Suppressor macrophage treated with lipopolysaccharide for 1 hour (primary cell): ENCODE measurements at regions not wholly inside any gene's neighbourhood (a gene's known extent, or its start where the extent isn't known, plus 50 kb on each side); places are given as distances from the start of the nearest gene placed in this dataset.

Experiments
- DNase-seq, 3 donors: peaks; one replicate each; pipeline ENCODE4 v3.0.0-alpha.2; 2020 to 2022

GRCh38 chr12:127909041-127909440 lies 357.9 kb upstream of the TMEM132C start:
- no peak for DNase-seq

GRCh38 chr12:127911291-127911690 lies 355.7 kb upstream of the TMEM132C start:
- DNase-seq: no peak

DNA sequence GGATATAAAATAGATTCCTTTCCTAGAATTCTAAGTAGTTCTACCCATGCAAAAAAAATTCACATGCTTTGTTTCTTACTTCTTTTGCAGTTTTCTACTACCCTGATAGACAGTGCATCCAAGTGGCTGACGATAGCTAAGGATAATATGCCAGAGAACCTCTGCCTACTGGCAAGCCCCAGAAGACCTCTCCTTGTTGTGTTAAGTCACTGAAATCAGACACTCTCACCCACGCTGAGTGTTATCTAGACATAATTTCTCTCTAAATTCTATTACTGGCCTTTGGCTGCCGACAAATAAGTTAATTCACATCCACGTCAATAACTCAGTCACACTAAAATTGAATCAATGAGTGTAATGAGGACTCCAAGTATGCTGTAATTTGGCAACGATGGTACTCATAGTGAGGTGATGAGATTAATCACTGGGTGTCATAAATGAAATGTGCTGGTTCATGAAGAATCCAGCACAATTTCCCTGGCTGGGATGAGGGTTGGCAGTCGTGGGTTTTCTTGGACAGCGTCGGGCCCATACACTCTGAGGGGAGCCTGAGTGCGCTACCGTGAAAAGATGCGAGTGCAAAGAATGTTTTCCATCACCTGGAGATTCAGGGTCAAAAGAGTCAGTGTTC lies 354.8 kb upstream of the TMEM132C start:
- DNase-seq: no peak

GRCh38 chr12:127923501-127923900 lies 343.5 kb upstream of the TMEM132C start:
- no peak for DNase-seq

- DNase-seq: peak in 1 of 3 donors; percentile 0
Observed at GRCh38 chr12:127925971-127926370, 341.0 kb upstream of the TMEM132C start.

GRCh38 chr12:127928178-127928577 lies 338.8 kb upstream of the TMEM132C start:
- DNase-seq: no peak

DNA sequence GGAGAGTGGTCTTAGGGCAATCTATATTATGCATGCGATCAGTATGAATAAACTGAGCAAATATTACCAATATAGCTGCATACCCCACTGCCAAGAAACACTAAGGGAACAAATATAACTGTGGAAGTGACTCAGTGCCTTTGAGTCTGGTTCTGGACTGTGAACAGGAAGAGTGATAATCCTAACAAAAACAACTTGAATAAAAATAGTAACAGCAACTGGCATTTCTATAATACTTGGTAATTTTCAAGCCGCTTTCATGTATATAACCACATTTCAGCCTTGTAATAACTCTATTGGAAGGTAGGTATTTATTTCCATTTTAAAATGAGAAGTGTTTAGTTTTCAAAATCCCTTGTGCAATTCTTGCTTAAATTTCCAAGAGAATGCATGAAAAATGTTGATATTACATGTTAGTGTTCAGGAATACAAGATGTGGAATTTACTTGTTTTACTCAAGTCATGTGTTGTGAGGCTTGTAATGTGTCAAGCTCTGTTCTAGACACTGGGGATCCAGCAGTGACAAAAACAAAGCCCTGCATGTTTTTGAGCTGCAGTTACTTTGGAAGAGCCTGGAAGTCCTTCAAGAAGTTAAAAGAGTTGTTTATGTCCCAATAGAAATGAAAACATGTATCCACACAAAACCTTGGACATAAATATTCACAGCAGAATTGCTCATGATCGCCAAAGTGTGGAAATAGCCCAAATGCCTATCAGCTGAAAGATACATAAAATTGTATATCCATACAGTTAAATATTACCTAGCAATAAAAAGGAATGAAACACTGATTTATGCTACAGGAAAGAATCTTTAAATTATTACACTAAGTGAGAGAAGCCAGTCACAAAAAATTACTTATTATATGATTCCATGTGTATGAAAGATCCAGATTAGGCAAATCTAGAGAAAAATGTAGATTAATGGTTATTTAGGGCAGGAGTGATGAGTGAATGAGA lies 338.1 kb upstream of the TMEM132C start:
- no peak for DNase-seq

DNA sequence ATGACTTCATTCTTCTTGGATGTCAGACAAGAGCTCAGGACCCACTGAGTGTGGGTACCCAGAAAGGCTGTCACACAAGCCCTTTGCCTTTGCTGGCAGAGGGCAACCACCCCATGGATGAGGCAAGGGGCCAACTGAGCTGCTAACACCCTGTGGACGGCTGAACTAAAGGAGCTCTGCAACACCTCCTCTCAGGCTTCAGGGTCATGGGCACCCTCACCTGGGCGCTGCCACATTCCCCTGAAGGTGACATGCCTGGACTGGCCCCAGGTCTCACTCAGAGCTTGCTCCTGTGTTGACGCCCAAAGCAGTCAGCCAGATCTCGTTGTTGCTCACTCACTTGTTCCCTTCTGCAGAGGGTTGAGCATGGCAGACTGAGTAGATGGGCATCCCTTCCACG lies 336.8 kb upstream of the TMEM132C start:
- DNase-seq: no peak

DNA sequence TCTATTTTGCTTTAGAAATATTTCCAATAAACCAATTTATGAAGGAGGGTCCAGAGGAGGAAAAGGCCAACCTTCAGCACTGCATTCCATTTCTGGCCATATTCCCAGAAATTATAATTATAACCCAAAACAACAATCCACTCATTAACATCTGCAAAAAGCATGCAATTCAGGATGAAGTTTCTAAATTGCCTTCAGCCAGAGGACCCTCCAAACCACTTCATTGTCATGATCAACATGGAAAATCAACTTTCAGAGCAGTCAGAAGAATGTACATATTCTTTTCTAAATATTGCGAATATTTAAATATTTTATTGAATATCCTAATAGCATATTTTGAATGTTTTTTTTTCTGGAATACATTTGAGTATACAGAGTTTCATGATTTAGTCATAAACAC lies 332.6 kb upstream of the TMEM132C start:
- DNase-seq: no peak

DNA sequence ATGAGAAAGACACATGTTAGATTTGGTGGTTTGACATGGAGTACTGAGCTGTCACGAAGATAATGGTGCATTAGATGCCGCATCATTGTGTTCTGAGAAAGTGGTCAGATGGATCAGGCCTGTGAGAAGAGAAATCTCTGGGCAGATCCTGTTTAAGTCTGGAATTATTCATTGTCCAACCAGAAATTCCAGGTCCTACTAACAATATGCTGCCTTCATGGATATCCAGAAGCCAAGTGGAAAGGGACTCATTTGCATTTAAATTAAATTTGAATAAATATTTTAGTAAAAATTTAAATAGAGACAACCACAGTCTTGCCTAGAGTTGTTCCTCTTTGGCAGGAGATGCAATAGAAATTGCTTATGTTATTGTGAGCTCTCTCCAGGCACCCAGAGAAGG lies 330.5 kb upstream of the TMEM132C start:
- DNase-seq: no peak

GRCh38 chr12:127941332-127941731 lies 325.6 kb upstream of the TMEM132C start:
- DNase-seq: no peak

DNA sequence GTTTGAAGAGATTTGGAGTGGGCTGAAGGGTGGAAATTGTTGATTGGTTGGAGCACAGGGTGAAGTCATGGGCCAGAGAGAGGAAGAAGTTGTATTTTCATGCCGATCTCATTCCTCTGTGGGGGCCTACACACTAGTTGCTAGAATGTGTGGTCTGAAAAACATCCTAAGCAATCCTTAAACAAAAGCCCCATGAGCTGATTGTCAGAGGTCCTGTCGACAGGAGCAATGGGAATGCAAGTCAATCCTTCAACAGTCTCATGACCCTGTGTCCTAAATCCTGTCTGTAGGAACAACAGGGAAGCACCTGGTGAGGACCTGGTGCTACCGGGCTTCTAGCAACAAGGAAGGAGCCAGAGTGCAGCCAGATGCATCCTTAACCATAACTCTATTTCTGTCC lies 324.0 kb upstream of the TMEM132C start:
- DNase-seq: no peak

GRCh38 chr12:127943481-127944210 lies 323.3 kb upstream of the TMEM132C start:
- no peak for DNase-seq

DNA sequence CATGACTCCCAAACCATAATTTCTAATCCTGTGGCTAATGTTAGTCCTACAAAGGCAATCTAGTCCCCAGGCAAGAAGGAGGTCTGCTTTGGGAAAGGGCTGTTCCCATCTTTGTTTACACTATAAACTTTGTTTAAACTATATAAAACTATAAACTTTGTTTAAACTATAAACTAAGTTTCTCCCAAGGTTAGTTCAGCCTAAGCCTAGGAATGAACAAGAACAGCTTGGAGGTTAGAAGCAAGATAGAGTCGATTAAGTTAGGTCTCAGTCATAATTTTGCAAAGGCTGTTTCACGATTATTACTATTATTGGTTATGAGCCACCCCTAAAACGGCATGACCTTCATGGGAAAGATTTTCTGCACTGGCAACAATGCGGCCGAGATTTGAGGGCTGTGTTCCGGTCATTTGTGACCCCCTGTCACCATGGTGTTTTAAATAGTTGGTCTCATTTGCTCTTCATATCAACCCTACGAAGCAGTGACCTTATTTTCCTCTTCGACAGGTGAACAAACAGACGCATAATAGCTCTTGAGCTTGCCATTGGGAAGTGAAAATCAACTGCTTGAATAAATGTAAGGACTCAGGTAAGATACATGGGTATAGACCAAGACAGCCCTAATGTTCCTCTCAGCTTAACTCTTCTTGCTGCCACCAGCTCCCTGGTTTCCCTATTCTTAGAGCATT lies 322.6 kb upstream of the TMEM132C start:
- DNase-seq: no peak

- DNase-seq: no peak
Observed at GRCh38 chr12:127957001-127957660, 309.8 kb upstream of the TMEM132C start.

DNA sequence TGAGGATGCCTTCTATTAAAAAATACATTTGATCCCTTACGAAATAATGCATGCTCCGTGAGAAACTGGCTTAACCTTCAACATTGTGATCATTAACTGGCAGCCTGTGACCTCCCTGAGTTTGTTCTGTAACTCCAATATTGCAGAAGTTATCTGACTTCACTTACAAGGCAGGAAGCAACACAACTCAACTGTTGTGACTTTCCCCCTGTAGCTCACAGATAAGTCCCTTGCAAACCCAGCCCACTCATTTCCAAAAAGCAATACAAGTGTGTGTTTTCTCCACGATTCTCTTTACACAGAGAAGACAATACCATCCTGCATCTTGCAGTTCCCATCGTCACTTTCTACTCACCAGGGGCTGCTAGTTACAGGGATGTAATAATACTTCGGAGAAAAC lies 304.7 kb upstream of the TMEM132C start:
- DNase-seq: no peak

DNA sequence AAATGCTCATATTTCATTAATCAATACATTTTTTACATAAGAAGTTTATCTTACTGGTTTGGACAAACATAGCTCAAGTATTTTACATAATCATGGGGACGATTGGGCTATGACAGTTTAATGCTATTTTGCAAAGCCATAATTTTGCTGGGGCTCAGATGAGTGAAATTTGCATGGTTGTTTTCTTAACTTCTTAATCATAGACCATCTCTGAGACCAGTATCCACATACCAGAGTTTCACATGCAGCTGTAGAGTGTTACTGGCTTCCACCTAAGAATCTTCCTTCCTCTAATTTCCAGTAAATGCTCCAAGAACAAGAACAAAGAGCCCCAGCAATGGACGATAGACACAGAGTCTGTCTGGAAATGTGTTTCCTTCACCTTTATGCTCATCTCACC lies 303.0 kb upstream of the TMEM132C start:
- no peak for DNase-seq

DNA sequence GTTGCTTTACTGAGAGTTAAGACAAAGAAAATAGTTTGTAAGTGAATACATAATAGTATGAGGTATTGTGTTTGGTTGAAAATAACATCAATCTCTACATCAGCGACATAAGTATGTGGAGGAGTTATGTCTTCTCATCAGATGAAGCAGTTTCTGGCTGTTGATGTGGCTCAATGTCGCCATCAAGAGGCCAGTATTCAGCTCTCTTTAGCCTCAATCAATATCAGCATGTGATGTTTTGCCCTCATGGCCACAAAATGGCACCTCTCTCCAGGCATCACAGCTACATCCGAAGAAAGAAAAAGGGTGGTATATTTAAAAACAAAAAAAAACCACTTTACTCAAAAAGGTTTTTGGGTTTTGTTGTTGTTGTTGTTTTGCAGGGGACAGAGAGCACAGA lies 302.3 kb upstream of the TMEM132C start:
- DNase-seq: no peak

DNA sequence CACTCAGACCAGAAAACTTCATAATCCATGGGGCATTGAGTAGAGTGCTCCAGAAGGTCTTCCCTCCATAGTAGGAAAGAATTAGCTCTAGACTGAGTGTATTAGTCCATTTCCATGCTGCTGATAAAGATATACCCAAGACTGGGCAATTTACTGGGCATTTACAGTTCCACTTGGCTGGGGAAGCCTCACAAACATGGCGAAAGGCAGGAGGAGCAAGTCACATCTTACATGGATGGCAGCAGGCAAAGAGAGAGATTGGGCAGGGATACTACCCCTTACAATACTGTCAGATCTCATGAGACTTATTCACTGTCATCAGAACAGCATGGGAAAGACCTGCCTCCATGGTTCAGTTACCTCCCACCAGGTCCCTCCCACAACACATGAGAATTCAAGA lies 300.6 kb upstream of the TMEM132C start:
- no peak for DNase-seq

GRCh38 chr12:127970491-127970890 lies 296.5 kb upstream of the TMEM132C start:
- no peak for DNase-seq

- no peak for DNase-seq
Observed at GRCh38 chr12:127980585-127980984, 286.4 kb upstream of the TMEM132C start.

DNA sequence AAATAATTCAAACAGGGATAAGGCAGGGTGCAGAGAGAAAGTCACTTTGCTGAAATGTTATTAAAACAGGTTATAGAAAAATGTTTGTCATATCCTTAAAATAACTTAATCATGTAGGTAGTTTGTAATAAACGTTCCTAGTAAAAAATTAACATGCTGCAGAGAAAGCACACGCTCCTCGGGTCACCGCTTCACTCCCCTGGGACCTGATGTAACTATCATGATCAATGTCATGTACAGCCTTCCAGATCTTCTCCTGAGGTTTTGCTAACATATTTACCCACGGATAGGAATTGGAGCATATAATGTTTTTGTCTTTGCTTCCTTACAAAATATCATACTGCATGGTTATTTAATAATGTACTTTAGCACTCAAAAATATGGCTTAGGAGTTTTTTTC lies 285.1 kb upstream of the TMEM132C start:
- DNase-seq: no peak
